ENCODE measurements at regions not wholly inside any gene's neighbourhood (a gene's known extent, or its start where the extent isn't known, plus 50 kb on each side); places are given as distances from the start of the nearest gene placed in this dataset.
"Not testable (repeated sequence)": the region's sequence is repeated elsewhere in the genome, so short reads cannot be mapped to it uniquely, and the experiment has no call there.

DNA sequence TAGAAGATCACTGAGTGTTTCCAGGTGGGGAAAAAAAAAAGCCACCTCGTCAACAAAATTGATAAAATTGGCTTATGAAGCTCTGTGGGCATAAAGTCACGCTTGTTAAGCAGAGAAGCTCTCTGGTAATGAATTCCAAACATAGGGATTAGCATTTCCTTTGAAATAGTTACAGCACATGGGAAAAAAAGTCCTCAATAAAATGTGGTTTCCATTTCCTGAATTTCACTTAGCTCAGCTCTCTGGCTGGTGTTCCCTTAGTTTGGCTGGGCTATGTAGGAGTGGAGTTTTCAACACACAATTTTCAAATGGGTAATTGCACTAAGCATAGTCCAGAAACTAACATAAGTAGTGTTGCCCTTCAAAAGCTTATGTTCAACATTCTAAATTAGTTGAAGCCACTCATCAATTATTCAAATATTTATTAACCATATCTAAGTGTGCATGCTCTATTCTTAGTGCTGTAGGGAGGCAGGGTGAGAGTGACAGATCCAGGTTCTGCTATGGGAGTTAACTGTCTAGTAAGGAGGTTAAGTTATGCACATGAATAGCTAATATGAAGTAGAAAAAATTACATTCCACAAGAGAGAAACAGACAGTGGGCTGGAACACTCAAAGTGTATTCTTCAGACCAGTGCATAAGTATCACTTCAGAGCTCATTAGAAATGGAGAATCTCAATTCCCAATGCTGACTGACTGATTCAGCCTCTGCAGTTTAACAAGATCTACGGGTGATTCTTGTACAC lies 445.7 kb downstream of the SMARCA1 start:
- no peak for FAIRE-seq

DNA sequence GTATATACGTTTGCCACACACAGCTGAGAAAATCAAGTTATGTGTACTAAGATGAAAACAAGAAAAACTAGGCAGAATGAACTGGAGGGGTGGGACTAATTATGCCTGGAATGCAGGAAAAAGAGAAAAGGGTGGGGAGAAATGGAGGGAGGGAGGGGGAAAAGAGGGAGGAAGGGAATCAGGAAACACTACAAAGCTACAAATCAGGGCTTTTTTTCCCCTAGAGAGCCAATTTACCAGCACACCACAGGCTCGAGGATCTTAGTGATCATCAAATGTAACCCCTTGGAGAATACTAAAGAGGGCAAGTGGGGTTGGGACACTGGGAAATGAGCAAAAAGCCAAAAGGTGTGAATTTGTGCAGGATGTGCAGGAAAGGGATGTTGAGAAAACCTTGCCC lies 451.9 kb downstream of the SMARCA1 start:
- no peak for FAIRE-seq

DNA sequence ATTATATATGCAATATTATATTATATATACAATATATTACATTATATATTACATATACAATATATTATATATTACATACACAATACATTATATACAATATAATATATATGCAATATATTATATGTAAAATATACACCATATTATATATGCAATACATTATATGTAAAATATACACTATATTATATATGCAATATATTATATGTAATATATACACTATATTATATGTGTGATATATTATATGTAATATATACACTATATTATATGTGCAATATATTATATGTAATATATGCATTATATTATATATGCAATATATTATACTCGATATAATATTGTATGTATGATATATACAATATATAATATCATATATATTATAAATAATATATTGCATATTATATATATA lies 457.4 kb downstream of the SMARCA1 start:
- FAIRE-seq, result no peak

DNA sequence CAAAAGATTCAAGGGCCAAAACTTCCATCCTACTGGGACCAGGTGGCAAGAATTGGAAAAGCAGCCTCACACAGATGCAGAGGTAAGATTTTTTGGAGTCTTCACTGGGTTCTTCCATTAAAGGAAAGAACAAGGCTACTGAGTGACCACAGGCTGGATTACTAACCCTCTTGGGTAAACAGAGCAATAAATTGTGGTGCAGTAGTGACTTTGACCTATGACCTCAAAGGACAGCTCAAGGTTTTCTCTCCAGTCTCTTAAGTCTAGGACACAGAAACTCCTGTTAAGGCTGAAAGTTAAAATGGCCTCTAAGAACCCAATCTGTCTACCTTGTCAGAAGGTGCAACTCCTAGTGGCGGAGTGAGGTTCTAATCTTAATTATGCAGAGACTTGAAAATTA lies 464.9 kb downstream of the SMARCA1 start:
- no peak for FAIRE-seq

DNA sequence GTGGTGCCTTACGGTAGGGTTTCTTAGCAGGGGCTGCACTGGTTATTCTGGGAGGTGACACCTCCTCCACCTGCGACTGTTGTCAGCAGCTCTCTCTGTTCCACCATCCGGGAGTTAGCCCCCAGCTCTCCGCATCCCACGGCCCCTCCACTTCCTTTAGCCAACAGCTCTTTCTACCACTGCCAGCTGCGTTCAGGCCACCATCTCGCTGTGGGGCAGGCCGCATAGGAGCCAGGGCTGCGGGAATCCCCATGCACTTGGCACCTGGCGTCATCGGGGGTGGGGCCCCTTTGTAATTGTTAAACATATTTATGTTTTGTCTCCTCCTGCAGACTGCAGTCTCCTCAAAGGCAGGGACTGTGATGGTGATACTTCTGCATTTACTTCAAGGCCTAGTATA lies 480.2 kb downstream of the SMARCA1 start:
- no peak for FAIRE-seq

DNA sequence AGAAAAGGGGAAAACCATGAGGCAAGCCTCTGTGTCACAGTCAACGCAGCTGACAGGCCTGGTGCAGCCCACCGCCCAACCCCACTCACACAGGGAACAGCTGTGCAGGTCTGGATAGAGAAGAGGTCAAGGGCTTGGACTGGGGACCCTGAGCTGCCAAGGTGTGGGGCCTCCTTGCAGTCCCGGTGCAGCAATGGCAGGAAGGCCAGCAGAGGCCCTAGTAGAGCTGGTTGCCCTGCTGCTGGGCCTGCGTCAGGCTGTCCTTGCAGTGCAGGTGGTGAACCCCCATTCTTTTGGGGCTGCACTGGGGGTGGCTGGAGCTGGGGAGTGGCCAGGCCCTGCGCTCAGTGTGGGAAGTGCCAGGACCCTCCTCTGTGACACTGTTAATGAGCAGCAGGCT lies 482.0 kb downstream of the SMARCA1 start:
- no peak for FAIRE-seq

DNA sequence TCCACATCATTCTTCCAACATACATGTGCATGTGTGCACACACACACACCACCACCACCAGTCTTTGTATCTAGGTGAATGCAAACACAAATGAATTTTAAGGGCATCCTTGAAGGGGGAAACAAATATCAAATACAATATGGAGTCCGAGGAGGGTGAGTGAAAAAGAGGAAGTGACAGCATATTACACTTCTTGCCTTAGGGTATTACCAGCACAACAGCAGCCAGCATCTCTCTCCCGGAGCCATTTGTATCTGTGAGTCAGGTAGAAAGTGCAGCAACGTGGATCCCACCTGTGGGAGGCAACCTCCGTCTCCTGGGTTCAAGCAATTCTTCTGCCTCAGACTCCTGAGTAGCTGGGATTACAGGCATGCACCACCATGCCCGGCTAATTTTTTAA lies 483.2 kb downstream of the SMARCA1 start:
- no peak for FAIRE-seq

DNA sequence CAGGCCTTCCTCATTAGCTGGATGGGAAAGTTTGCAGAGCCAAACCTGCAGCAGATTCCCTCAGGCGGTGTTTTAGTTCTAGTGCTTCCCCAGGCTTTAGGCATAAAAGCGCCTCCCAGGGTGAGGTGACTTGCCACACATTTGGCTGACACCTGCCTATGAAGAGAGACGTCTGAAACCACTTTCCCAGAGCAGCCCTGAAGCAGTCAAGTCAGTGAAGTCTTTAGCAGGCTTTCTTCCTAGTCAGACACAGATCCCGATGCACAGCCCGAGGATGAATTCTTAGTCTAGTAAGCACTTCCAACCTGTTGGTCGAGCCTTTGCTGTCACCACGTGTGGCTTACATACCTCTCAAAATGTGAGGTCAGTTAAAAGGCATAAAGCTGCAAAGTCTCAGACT lies 484.1 kb downstream of the SMARCA1 start:
- FAIRE-seq, result no peak

DNA sequence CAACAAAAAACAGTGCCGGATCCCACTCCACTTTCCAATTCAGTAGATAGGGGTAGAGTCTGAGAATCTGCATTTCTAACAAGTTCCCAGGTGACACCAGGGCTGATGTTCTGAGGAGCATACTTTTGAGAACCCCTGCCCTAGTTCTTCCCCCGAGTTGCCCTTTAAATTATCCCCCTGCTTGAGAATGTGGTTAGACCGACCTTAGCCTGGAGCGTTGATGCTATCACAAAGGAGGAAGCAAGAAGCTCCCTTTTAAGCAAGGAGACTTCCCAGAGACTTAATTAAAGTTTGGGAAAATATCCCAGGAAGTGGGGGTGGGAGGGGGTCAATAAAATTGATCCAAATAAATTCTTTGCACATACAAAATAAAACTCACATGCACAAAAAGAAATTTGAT lies 485.9 kb downstream of the SMARCA1 start:
- no peak for FAIRE-seq

DNA sequence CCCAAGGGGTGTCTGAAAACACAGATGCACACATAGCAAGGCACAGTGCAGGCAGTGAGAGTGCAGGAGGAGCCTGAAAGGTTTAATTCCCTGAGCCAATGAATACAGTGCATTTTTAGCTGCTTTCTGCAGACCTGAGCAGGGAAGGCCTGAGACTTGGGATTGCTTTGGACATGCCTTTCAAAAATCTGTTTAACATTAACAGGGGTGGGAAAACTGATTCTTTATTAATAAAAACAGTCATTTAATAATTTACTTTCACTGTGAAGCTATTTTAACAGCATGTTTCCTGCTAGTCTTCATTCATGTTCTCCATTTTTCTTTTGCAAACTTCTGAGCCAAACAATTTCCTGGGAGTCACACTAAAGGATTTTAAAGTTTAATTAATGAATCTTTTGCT lies 488.1 kb downstream of the SMARCA1 start:
- no peak for FAIRE-seq

DNA sequence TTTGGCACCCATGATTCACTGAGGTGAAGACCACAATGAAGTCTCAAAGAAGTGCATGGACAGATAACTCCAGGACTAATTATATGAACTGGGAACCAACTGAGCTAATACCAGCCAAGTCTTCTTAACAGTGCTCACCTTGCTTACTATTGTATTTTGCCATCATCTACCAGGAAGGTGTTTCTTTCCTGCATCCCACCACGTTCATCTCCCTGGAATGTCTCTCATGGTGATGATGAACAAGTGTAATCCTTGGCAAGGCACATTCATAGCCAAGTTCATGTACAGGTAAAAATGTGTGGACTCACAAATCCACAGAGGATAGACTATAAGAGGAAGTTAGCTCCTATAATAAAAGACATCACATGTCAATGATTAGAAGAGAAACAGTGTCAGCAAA lies 489.1 kb downstream of the SMARCA1 start:
- no peak for FAIRE-seq

DNA sequence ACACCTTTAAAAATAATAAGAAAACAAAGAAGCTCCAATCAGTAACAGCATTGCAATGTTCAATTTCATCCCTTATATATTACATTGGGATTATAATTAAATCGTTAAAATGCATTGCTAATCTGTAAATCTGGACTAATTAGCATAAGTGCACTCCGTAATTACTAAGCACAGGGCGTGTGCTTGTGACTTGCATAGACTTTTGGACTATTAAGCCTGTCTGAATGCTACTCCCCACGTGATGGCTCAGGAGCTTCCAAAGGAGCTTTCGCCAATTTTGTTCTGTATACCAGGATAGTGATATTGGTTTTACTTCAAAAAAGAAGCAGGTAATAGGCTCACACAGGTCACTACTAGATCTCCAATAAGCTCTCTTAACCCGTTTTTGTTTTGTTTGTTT lies 497.1 kb downstream of the SMARCA1 start:
- FAIRE-seq, result no peak

DNA sequence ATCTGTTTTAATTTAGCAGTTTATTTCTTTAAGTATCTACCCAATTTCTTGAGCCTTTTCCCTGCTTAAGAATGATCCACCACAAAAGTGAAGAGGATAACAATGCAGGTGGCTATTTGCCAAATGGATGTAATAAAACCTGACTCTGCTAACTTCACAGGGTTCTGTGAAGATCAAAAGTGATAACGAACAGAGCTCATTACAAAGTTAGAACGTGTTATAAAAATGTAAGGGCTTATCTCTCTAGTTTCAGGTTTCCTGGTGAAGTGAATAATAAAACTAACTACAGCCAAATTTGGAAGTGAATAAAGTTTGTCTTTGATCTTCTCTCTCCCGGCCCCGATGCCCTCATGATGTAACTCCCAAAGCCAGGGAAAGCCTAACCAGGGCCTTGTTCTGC lies 497.9 kb downstream of the SMARCA1 start:
- FAIRE-seq, result no peak

DNA sequence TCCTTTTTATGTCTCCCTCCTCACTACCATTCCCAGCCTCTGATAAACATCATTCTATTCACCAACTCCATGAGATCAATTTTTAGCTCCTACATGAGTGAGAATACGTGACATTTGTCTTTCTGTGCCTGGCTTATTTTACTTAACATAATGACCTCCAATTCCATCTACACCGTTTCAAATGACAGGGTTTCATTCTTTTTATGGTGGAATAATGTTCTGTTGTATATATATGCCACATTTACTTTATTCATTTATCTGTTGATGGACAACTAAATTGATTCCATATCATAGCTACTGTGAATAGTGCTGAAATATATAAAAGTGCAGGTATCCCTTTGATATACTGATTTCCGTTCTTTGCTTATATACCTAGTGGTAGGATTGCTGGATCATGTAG lies 503.9 kb downstream of the SMARCA1 start:
- no peak for FAIRE-seq

DNA sequence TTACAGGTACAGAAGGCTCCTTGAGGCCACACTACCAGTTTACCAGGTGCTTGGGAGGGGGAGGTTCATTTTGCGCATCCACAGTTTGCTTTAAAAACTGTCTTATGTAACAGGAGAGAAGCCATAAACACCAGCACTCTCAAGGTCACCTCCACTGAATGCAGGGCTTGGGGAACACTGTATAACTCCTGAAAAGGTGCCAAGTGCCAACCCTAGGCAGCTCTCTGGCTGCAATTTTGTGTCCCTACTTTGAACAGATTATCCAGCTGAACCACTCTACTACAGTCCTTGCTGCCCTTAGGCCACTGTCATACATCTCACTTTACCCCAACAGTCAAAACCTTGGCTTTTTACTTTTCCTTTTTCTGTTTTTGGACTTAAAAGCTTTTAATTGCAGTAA lies 507.9 kb downstream of the SMARCA1 start:
- FAIRE-seq, result no peak

DNA sequence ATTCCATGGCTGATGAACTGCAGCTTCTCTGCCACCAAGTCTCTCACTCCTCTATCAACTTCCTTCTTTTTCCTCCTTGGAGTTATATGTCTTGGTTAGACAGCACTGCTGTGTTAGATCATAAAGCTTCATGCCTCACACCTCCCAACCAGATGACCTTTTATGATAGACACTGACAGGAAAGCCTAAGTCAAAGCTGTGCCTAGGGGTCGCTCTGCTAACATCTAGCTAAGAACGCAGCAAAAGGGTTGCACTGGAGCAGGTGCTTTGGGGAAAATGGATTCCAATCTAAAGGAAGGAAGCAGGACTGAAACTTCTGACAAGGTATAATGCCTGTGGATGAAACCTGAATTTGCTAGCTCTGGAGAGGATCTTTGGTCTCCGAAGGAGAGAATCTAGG lies 509.7 kb downstream of the SMARCA1 start:
- FAIRE-seq, result no peak

DNA sequence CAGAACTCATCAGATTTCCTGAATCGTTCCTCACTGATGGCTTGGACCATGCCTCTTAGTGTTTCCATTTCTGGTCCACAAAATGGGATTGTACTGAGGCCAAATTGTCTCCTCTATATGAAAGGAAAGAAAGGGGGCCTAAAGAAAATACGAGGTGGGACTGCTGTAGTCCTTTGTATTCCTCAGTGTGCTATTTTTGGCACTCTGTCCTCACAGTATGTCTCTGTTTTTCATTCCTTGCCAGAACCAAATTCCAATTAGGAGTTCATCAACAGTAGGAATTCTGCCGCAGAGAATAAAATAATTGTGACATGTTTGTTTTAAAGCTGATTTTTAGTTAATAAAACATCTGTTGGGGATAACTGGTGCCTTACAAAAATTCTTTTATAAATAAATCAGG lies 515.7 kb downstream of the SMARCA1 start:
- FAIRE-seq, result no peak

DNA sequence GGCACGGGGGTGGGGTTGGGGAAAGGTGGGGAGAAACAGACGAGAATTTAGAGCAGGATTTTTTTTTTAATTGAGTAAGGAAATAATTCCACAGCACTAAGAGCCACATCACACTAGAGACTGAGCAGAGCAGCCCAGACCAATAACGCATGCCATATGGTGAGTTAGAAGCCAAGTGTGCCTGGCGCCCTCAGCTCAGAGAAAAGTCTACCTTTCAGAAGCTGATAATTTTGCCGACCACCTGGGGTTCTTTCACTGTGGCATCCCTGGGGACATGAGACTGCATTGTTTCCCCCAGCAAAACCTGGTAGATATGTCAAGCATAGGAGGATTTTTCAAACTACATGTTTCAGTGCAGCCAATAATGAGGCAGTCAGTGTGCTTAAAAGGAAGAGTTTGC lies 516.8 kb downstream of the SMARCA1 start:
- no peak for FAIRE-seq

DNA sequence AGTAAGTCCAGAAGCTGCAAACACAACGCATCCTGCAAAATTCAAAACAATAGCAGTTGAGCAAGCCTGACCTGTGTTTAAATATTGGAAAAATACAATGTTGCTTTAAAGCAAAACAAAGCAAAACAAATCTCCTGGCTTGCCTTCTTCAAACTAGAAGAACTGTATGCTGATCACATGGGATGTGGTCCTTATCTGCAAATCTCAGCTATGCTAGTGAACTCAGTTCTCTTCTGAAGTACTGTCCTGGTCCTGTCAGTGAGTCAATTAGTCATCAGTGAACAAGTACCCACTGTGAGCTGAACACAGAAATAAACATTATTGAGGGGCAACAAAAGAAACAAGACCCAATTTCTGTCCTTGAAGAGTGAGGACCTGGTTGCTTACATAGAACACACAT lies 522.5 kb downstream of the SMARCA1 start:
- no peak for FAIRE-seq

DNA sequence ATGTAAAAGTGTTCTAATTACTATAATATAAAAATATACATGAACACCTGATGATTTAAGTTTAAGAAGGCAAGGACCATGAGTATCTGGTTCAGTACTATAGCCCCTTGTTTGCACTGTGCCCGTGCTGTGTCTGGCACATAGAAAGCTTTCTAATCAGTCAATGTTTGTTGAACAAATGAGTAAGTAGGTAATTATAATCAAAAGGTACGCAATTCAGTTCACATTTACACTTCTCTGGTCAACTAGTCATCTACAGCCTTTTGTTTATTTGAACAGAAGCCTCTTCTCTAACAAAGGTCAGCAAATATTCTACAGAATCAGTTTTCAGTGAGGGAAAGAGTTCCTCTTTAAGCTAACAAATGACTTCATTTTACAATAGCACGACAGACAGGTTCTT lies 523.3 kb downstream of the SMARCA1 start:
- FAIRE-seq, result no peak

DNA sequence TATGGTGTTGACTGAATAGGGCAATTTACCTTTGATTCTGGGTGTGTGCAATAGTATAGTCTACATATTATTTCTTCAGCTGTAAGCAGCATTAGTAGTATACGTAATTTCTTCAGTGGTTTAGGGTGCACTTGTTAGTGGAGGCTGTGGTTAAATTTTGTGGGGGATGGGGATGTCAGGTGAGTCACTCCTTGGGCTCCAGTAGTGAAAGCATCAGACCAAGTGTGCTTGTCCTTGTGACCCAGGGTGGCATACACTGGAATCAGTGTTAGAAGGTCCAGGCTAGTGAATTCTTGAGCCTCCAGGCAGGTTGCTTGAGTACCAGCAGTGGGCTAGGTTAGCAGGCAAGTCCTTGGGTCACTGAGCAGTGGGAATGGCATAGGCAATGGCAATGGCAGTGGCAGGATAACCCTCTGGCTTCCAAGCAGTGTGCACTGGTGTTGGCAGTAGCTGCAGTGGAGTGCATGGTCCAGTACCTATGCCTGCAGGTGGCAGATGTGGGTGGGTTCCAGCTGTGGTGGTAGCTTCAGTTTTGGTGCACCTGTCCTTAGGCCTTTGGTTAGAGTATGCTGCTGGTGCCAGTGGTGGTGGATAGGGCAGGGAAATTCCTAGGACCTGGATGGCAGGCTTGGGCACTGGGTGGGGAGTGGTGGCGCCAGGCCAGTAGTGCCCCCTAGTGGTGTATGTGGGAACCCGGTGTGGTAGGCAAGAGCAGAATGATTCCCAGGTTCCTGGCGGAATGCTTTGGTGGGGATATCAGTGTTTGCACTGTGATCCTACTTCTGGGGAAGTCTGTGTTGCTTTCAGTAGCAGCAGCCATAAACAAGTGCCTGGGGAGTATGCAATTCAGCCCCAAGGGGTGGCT lies 531.0 kb downstream of the SMARCA1 start:
- no peak for FAIRE-seq

DNA sequence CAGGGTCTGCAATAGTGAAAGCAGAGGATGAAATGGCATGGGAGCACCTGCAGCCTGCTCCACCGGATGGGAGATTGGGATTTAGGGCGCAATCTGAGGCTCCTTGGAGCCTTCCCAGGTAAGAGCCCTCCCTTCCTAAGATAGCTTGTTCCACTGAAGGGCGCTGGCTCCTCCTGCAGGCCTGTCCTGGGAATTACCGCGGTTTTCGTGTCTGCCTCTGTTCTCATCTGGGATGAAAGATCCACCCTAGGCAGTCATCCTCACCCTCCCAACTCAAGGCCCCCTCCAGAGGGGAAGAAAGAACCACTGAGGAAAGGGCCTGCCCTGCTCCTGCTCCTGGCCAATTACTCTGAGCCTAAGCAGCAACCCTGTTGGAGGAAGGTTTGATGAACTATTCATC lies 547.5 kb downstream of the SMARCA1 start:
- no peak for FAIRE-seq

DNA sequence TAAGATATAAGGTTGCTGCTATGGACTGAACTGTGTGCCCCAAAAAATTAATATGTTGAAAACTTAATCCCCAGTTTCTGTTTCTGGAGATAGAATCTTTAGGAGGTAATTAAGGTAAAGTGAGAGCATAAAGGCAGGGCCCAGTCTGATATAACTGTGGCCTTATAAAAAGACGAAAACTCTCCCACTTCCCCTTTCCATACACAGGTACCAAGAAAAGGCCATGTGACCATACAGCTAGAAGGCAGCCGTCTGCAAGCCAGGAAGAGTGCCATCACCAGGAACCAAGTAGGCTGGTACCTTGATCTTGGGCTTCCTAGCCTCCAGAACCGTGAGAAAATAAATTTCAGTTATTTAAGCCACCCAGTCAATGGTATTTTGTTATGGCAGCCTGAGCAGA lies 550.3 kb downstream of the SMARCA1 start:
- FAIRE-seq, result no peak

DNA sequence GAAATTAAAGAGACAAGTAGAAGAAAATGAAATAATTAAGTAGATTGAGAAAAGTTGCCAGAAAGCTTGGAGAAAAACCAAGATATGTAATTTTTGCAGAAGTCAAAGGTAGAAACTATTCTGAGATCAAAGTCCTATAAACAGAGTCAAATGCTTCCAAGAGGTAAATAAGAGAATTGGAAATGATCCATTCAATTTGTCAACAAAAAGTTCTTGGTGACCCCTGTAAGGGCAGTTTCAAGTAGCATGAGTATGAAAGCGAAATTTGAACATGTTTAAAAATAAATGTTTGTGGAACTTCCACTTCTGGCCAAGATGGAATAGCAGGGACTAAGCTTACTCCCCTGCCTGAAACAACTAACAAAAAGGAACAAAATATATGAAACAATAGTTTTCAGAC lies 562.0 kb downstream of the SMARCA1 start:
- no peak for FAIRE-seq

DNA sequence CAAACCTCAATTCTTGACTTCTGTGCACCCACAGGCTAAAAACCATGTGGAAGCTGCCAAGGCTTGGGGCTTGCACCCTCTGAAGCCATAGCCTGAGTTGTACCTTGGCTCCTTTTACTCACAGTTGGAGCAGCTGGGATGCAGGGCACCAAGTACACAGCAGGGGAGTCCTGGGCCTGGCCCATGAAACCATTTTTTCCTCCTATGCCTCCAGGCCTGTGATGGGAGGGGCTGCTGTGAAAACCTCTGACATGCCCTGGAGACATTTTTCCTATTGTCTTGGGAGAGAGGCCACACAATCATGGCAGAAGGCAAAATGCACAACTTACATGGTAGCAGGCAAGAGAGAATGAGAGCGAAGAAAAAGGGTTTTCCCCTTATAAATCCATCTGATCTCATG lies 568.6 kb downstream of the SMARCA1 start:
- not testable (repeated sequence) for FAIRE-seq

Measured in TTC549 (cell line).